NCI-H2081 treated with DMSO at 0.1 percent for 48 hours (cell line): ENCODE measurements at regions not wholly inside any gene's neighbourhood (a gene's known extent, or its start where the extent isn't known, plus 50 kb on each side); places are given as distances from the start of the nearest gene placed in this dataset.

Source experiments
- DNase-seq: peaks from one replicate; lab custom pipeline; 2025; lab: John Stamatoyannopoulos, UW

GRCh38 chr10:71123023-71123422 is 89.3 kb upstream of the UNC5B start:
- no peak for DNase-seq

GRCh38 chr10:71124921-71125748 is 87.2 kb upstream of the UNC5B start:
- no peak for DNase-seq

DNA sequence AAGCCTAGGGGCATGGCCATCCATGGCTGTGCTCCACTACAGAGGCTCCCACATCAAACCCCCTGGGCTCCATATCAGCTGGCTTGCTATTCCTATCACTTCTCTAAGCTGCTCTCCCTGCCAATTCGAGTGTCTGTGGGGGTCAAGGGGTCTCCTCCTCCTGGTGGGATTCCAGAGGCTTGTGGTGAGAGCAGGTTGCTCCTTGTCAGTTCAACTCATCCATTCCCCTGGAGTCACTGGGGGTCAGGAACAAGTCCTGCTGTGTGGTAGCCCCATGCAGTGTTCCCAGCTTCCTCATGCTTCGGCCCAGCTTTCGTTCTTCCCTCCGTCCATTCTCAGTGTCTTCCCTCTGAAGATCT is 86.6 kb upstream of the UNC5B start:
- DNase-seq = no peak

DNA sequence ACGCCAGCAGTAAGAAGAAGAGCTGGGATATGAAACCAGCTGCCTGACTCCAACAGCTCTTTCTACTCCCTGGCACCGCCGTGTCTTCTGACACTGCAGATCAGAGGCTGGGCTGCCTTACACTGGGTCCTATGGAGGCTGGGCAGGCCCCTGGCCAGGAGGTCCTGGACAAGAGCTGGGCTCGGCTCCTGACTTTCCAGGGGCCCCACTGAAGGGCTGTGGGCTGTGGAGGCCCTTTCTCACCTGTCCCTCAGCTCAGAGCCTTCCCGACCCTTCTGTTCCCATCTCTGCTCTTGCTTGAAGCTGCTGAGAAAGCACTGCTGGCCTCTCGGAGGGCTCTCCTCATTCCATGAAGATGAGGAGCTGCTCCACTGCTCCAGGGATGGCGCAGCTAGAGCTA is 85.9 kb upstream of the UNC5B start:
- DNase-seq = no peak

DNA sequence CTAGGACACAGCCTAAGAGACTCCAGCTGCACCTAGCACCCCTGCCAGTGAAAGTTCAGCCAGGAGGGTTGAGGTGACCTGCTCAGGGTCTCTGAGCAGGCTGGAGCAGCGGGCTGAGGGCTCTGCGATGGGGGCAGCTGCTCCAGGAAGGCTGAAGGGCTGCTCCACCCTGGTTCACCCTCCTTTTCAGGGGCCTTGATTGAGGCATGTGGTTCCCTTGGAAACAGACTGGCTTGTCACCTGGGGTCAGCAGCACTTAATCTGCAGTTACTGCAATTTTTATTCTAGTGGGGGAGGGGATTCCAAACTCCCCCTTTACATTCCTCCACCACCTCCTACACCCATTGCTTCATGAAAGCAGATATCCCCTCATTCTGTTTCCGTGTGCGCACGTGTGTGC is 85.3 kb upstream of the UNC5B start:
- no peak for DNase-seq

- no peak for DNase-seq
These were observed 84.6 kb upstream of the UNC5B start for GRCh38 chr10:71127773-71128172.

- no peak for DNase-seq
These were observed 83.9 kb upstream of the UNC5B start for GRCh38 chr10:71128311-71128980.

DNA sequence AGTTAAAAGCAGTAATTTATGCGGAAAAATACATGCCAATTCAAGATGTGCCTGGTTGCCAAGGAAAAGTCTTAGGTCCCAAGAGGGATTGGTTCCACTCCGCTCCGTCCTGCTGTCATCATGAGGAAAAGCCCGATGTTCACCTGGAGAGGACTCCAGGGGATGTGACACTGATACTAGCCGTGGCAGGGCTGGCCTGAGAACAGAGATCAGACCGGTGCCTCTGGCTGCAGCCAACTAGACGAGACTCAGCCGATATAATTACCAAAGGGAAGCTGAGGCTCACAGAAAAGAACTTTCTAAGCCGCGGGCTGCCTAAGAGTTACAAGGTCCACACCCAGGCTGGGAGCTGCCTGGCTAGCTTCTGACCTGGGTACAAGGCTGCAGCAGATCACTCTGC is 81.3 kb upstream of the UNC5B start:
- DNase-seq = no peak

DNA sequence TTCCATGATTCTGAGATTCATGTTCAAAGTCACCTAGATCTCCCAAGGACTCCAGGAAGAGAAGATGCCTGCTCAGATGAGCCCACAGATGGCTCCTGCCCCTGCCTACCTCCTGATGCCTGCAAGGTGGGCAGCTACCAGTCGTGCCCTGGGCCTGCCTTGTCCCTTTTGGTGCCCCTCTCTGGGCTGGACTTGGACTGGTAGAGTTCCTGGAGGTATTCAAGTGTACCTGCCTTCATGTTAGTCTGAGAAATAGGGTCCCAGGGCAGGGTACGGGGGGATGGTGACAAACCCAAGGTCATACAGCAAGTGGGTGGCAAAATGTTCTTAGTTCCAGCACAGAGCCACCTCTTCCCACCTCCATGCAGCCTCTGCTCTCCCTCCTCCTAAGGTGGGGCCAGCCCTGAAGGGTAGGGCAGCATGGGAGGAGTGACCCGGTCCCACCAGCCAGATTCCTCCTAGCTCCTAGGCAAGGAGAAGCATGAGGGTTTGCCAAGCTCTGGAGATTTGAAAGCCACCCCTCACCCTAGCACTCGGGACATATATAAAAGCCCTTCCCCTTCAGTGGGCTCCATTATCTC is 80.8 kb upstream of the UNC5B start:
- no peak for DNase-seq

DNA sequence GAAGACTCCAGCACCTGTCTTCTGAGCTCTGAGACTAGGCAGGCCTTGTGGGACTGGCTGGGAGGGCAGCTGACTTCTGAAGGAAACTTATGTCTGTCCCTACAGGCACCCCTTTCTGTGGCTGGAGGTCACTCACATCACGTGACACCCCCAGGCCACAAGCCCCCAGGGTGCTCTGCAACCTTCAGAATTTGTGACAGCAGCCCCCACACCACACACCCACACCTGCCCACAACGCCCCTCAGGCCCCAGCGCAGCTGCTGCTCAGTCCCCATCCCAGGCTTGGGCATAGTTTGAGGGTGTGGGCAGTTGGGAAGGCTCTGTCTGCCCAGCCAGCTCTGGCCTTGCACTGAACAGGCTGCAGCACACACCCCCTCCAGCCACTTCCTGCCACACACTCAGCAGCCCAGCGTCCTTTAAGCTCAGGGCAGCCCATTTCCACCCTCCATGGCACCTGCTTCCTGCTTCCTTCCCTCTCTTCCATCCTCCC is 80.0 kb upstream of the UNC5B start:
- no peak for DNase-seq

DNA sequence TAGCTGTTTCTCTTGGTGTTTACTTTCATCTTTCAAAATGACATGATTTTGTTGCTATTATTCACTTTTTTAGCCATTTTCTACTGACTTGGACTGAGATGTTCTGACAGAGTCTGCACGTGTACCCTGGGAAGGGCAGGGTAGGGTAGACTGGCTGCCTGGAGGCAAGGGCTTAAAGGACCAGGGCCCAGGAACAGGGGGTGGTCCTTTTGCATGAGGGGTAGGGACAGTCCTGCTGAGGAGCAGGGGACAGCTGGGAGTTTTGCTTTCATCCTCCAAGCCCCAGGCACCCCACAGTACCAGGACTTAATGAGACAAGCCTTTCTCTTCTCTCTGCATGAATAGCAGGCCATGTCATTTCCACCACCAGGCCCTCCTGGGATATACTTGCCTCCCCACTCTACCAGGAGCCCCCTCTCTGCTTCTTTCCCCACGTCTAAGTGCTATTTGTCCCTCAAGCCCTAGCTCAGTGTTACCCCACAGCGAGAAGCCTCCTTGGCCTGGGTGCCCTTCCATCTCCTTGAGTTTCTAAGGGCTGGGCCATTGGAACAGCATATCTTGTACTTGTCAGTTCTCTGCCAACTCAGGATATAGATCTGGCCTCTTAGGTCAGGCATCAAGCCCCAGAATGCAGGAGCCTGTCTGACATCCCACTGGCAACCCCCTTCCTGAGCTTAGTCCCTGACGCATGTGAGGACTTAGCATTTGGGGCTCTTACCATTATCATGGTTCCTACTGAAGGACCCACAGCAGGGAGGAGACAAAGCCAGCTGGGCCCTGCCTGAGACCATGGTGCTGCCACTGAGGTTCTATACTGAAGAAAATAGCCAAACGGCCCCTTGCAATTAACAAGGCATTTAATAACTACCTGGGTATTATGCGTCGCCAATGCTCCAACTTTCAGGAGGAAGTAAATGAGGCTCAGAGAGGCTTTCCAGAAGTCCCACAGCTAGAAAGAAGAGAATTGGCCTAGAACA is 78.4 kb upstream of the UNC5B start:
- DNase-seq = no peak

GRCh38 chr10:71134732-71135211 is 77.6 kb upstream of the UNC5B start:
- DNase-seq = no peak

DNA sequence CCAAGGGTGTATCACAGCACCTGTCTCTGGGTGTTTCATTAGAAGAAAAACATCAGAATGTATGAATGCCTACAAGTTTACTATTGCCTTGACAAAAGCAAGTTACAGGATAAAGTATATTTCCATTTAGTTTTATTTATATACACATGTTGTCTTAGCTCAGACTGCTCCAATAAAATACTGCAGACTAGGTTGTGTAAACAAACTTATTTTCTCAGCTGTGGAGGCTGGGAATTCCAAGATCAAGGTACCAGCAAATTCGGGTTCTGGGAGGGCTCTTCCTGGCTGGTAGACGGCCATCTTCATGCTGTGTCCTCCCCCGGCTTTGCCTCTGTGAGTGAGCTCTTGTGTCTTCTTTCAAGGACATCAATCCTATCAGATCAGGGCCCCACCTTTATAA is 77.1 kb upstream of the UNC5B start:
- no peak for DNase-seq

- DNase-seq = no peak
These were observed 76.2 kb upstream of the UNC5B start for GRCh38 chr10:71136036-71136721.

DNA sequence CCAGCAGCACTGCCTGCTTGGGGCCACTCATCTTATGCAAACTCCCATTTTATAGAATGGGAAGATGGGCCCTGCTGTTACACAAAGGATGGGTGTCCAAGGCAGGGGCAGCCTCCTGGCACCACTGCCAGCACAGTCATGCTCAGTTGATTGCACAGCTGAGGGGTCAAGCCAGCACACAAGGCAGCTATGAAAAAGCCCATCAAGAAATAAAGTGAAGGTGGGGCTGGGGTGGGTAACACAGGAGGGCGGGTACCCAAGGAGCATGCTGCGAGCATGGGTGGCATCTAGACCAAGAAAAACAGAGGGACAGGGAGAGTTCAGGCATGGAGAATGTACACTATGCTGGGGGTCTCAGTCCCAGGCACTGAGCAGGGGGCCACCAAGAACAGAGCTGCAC is 74.7 kb upstream of the UNC5B start:
- no peak for DNase-seq

DNA sequence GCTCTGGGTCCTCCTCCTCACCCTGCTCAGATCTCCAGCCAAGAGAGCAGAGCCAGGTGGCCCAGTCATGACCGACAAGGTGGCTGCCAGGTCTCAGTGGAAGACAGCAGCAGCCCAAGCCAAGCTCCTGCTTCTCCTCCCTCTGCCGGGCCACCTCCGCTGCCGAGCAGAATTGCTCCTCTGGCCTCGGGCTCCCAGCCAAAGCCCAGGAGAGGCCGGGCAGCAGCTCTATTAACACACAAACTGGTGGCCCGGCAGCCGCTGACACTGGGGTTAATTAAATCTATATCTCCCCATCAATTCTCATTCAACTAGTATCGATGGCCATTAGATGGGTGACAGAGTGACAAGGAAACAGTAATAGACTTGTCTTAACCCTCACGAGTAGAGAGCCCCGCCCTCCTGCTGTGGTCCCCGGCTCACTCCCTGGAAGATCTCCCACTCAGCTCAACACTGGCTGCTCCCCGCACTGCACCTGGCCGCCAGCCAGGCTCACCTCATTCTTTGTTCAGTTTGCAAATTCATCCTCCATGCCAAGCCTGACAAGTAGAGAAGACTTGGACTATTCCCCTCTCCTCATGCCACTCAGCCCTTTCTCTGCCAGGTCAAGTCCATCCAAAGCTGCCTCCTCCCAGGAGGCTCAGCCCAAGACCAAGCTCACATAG is 74.1 kb upstream of the UNC5B start:
- peak; percentile 7 for DNase-seq

GRCh38 chr10:71141528-71141927 is 70.8 kb upstream of the UNC5B start:
- DNase-seq = no peak

DNA sequence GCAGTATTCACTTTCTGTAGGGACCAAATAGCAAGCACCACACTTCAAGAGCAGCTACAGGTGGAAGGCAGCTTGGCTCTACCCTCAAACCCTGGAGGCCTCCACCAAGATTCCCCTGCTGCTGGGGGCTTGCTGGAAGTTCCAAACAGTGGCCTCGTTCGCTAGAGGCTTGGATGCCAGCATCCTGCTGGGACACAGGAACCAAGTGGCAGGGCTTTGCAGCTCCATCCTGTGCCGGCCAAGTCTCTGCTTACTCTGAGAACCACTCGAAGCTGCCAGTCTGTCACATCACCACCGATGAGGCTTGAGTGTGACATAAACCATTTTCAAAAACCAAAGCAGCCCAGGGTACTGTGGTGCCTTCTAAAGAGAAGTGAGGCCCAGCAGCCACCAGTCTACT is 69.2 kb upstream of the UNC5B start:
- DNase-seq = no peak

DNA sequence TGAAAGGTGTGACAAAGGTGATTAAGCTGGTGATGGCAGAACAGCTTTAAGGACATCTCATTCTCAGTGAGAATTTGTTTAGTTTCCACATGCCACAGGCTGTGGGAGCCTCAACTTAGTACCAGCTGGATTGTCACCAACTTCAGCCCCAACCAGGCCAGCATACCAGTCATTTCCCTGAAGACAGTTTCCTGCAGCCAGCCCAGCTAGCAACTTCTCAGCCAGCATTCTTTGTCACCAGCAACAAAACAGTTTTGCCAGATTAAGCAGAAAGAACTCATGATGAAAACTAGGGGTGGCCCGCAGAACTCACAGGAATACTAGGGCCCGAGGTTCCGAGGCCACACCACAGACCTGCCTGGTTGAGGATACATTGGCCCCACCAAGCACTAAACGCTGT is 68.8 kb upstream of the UNC5B start:
- DNase-seq = no peak

GRCh38 chr10:71144824-71145223 is 67.5 kb upstream of the UNC5B start:
- DNase-seq = no peak
